ENCODE measurements at regions not wholly inside any gene's neighbourhood (a gene's known extent, or its start where the extent isn't known, plus 50 kb on each side); places are given as distances from the start of the nearest gene placed in this dataset.

DNA sequence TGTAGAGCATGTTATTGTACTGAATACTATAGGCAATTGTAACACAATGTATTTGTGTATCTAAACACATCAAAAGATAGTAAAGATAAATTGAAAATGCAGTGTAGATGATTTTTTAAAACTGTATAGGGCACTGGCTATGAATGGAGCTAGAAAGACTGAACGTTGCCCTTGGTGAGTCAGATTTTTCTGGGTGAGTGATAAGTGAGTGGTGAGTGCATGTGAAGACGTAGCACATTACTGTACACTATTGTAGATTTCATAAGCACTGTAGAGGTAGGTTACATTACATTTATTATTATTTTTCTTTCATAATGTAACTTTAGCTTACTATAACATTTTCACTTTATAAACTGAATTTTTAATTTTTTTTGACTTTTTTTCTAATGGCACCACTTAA is 1491.6 kb downstream of the TECRL start:
- Histone ChIP-seq H3K4me1 (no peaks in the 10 kb centered on the region), H3K9me3 (no peaks in the 10 kb centered on the region), H3K27me3 (no peaks in the 10 kb centered on the region), H3K4me3 (no peak overlapping the region), H3K27ac (no peak overlapping the region), H3K36me3 (no peaks in the 10 kb centered on the region)
- DNase-seq, result no peak
- TF ChIP-seq POLR2A (IDR thresholded peaks at IDR 0.05), result no peak
- TF ChIP-seq, protein P1, sequence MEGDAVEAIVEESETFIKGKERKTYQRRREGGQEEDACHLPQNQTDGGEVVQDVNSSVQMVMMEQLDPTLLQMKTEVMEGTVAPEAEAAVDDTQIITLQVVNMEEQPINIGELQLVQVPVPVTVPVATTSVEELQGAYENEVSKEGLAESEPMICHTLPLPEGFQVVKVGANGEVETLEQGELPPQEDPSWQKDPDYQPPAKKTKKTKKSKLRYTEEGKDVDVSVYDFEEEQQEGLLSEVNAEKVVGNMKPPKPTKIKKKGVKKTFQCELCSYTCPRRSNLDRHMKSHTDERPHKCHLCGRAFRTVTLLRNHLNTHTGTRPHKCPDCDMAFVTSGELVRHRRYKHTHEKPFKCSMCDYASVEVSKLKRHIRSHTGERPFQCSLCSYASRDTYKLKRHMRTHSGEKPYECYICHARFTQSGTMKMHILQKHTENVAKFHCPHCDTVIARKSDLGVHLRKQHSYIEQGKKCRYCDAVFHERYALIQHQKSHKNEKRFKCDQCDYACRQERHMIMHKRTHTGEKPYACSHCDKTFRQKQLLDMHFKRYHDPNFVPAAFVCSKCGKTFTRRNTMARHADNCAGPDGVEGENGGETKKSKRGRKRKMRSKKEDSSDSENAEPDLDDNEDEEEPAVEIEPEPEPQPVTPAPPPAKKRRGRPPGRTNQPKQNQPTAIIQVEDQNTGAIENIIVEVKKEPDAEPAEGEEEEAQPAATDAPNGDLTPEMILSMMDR (IDR thresholded peaks at IDR 0.05), result no peak
- intact Hi-C loops (cut with DNase I; ENCODE audit: low total_unique reads), result no loop called here

DNA sequence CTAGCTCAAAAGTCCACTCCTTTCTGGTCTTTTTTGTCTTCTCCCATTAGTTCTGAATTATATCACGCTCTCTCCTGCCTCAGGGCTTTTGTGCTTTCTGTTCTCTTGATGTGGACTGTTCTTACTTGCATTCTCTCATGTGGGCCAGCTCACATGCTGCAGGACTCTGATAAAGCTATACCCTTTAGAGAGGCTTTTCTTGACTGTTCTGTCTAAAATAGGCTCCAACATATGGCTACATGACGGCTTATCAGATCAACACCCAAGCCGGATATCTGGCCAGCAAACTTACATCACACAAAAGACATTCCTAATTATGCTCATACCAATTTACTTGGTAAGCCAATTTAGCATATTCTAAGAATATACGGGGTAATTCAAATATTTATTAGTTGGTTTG is 1494.5 kb downstream of the TECRL start:
- Histone ChIP-seq H3K4me3 (no peak overlapping the region), H3K27ac (no peak overlapping the region), H3K27me3 (no peaks in the 10 kb centered on the region), H3K36me3 (no peaks in the 10 kb centered on the region), H3K4me1 (no peaks in the 10 kb centered on the region), H3K9me3 (no peaks in the 10 kb centered on the region)
- no peak for DNase-seq
- intact Hi-C loops (cut with DNase I; ENCODE audit: low total_unique reads), result no loop called here
- TF ChIP-seq POLR2A (IDR thresholded peaks at IDR 0.05), result no peak
- TF ChIP-seq, protein P1 (IDR thresholded peaks at IDR 0.05), result no peak

DNA sequence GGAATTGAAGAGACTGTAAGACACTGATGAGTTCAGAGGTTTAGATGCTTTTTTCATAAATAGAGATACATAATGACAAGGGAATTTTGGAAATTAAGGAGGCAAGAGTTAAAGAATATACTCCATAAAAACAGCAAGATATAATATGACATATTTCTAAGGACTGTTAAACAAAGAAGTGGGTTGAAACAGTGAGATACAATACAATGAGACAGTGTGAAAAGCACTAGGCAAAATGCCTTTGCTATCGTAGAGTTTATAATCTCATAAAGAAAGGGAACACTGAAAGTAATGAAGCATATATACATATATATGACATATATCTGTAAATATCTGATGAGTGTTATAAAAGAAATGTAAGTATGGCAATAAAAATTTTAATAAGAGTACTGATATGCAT is 1496.2 kb downstream of the TECRL start:
- Histone ChIP-seq H3K9me3 (no peaks in the 10 kb centered on the region), H3K4me3 (no peak overlapping the region), H3K36me3 (no peaks in the 10 kb centered on the region), H3K4me1 (no peaks in the 10 kb centered on the region), H3K27ac (no peak overlapping the region), H3K27me3 (no peaks in the 10 kb centered on the region)
- intact Hi-C loops (cut with DNase I; ENCODE audit: low total_unique reads), result no loop called here
- DNase-seq, result no peak
- TF ChIP-seq POLR2A (IDR thresholded peaks at IDR 0.05), result no peak
- TF ChIP-seq, protein P1 (IDR thresholded peaks at IDR 0.05), result no peak

DNA sequence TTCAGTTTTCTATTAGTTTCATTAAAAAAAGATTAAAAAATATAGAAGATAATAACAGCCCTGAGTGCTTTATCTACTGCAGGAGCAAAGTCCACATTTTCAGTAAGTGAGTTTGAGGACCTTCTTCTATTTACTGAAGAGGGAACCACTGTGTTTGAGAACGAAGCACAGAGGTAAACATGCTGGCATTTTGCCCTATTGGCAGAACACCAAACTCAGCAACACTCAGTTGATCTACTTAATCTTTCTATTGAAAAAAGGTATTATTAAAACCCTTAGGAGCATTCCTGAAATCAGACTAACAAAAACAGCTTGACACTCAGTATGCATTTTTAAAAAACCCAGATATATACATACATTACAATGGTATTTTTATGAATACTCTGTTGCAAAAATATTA is 1496.7 kb downstream of the TECRL start:
- no peak for TF ChIP-seq POLR2A (IDR thresholded peaks at IDR 0.05)
- TF ChIP-seq, protein P1 (IDR thresholded peaks at IDR 0.05), result no peak
- H3K9me3 ChIP-seq, result no peaks in the 10 kb centered on the region
- H3K36me3 ChIP-seq, result no peaks in the 10 kb centered on the region
- no peak for DNase-seq
- no peaks in the 10 kb centered on the region for H3K27me3 ChIP-seq
- no peaks in the 10 kb centered on the region for H3K4me1 ChIP-seq
- H3K4me3 ChIP-seq, result no peak overlapping the region
- intact Hi-C loops (cut with DNase I; ENCODE audit: low total_unique reads), result no loop called here
- H3K27ac ChIP-seq, result no peak overlapping the region

DNA sequence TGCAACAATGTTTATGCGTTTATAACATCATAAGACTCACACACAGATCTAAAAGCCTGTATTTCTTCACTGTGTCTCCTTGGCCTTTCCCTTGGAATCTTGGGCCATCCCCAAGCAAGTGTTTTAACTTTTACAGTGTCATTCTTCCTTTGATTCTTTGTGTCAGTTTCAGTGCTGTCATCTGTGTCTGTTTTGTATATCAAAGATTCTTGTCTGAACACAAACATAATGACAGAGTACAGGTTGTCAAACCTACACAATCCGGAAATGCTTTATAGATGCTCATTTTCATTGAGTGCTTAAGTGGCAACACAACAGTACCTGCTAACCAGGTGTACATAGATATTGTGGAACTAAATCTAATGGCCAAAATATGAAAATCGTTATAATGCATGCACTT is 1500.0 kb downstream of the TECRL start:
- intact Hi-C loops (cut with DNase I; ENCODE audit: low total_unique reads), result no loop called here
- no peaks in the 10 kb centered on the region for H3K27me3 ChIP-seq
- no peak overlapping the region for H3K4me3 ChIP-seq
- no peak for DNase-seq
- TF ChIP-seq POLR2A (IDR thresholded peaks at IDR 0.05), result no peak
- TF ChIP-seq, protein P1 (IDR thresholded peaks at IDR 0.05), result no peak
- no peak overlapping the region for H3K27ac ChIP-seq
- no peaks in the 10 kb centered on the region for H3K4me1 ChIP-seq
- no peaks in the 10 kb centered on the region for H3K36me3 ChIP-seq
- no peaks in the 10 kb centered on the region for H3K9me3 ChIP-seq

Measured in uterus (tissue), 3 donors.